Stimulated activated effector memory CD8-positive, alpha-beta T cell treated with anti-CD3 and anti-CD28 coated beads, Interleukin-12 subunit alpha, Interleukin-12 subunit beta, amount 100 ng/mL, for 72 hours (primary cell): ENCODE measurements at regions not wholly inside any gene's neighbourhood (a gene's known extent, or its start where the extent isn't known, plus 50 kb on each side); places are given as distances from the start of the nearest gene placed in this dataset.
A peak's percentile ranks its signal among the peaks of the same experiment; 100 is the strongest.
"Not testable (repeated sequence)": the region's sequence is repeated elsewhere in the genome, so short reads cannot be mapped to it uniquely, and the experiment has no call there.

Source experiments
- ATAC-seq: fragments of 150-1000 bp; cut with Tn5 transposase; 2 replicates; pipeline ENCODE4 v1.10.0; 2021
- DNase-seq, 2 donors: peaks; one replicate each; pipeline ENCODE4 v3.0.0; 2021 to 2022; ENCODE audit warnings: low spot score in 2 of 2
- H3K27ac Mint-ChIP-seq: one replicate; pipeline ENCODE4 v1.8.0; 2022; ENCODE audit warnings: mild to moderate bottlenecking, mixed read lengths
- H3K36me3 Mint-ChIP-seq: one replicate; pipeline ENCODE4 v1.8.0; 2022; ENCODE audit warnings: mild to moderate bottlenecking, mixed read lengths
- H3K4me1 Mint-ChIP-seq: one replicate; pipeline ENCODE4 v1.8.0; 2022; ENCODE audit warnings: mixed read lengths
- H3K4me3 Mint-ChIP-seq: one replicate; pipeline ENCODE4 v1.8.0; 2022; ENCODE audit warnings: mild to moderate bottlenecking, mixed read lengths
- H3K9me3 Mint-ChIP-seq: one replicate; pipeline ENCODE4 v1.8.0; 2022; ENCODE audit warnings: mixed read lengths

- H3K27ac Mint-ChIP-seq: no peak overlapping the region
- no peak overlapping the region for H3K4me3 Mint-ChIP-seq
- no peaks in the 10 kb centered on the region for H3K4me1 Mint-ChIP-seq
- no peak for DNase-seq
- no peaks in the 10 kb centered on the region for H3K36me3 Mint-ChIP-seq
- H3K9me3 Mint-ChIP-seq: peaks cover 8% of the 10 kb centered on the region
- ATAC-seq: no peak
These were observed 215.3 kb downstream of the PRELID2 start for GRCh38 chr5:145619806-145620310.

- H3K4me3 Mint-ChIP-seq, ATAC-seq, H3K27ac Mint-ChIP-seq, H3K9me3 Mint-ChIP-seq, DNase-seq, H3K4me1 Mint-ChIP-seq, H3K36me3 Mint-ChIP-seq: not testable (repeated sequence)
These were observed 218.4 kb downstream of the PRELID2 start for GRCh38 chr5:145616739-145617138.

- Mint-ChIP-seq H3K27ac (no peak overlapping the region), H3K36me3 (no peaks in the 10 kb centered on the region), H3K4me3 (no peak overlapping the region), H3K9me3 (peaks cover 9% of the 10 kb centered on the region), H3K4me1 (no peaks in the 10 kb centered on the region)
- DNase-seq (no peak), ATAC-seq (no peak)
These were observed 236.2 kb downstream of the PRELID2 start for GRCh38 chr5:145598983-145599382.

GRCh38 chr5:145598184-145598583 lies 237.0 kb downstream of the PRELID2 start:
- Mint-ChIP-seq H3K36me3 (no peaks in the 10 kb centered on the region), H3K4me3 (no peak overlapping the region), H3K4me1 (no peaks in the 10 kb centered on the region), H3K9me3 (peaks cover 9% of the 10 kb centered on the region), H3K27ac (no peak overlapping the region)
- DNase-seq (no peak), ATAC-seq (no peak)

GRCh38 chr5:145591578-145591977 lies 243.6 kb downstream of the PRELID2 start:
- no peak overlapping the region for H3K4me3 Mint-ChIP-seq
- DNase-seq (no peak), ATAC-seq (no peak)
- no peaks in the 10 kb centered on the region for H3K36me3 Mint-ChIP-seq
- peaks cover 6% of the 10 kb centered on the region for H3K9me3 Mint-ChIP-seq
- no peaks in the 10 kb centered on the region for H3K4me1 Mint-ChIP-seq
- H3K27ac Mint-ChIP-seq: no peak overlapping the region

GRCh38 chr5:145589063-145589462 lies 246.1 kb downstream of the PRELID2 start:
- DNase-seq (no peak), ATAC-seq (no peak)
- H3K4me3 Mint-ChIP-seq: no peak overlapping the region
- no peaks in the 10 kb centered on the region for H3K36me3 Mint-ChIP-seq
- no peaks in the 10 kb centered on the region for H3K4me1 Mint-ChIP-seq
- H3K27ac Mint-ChIP-seq: no peak overlapping the region
- H3K9me3 Mint-ChIP-seq: peaks cover 3% of the 10 kb centered on the region

- H3K27ac Mint-ChIP-seq: no peak overlapping the region
- no peak for DNase-seq
- ATAC-seq: no peak
- H3K9me3 Mint-ChIP-seq: peaks cover 3% of the 10 kb centered on the region
- H3K4me3 Mint-ChIP-seq: no peak overlapping the region
- H3K4me1 Mint-ChIP-seq: no peaks in the 10 kb centered on the region
- H3K36me3 Mint-ChIP-seq: no peaks in the 10 kb centered on the region
These were observed 246.6 kb downstream of the PRELID2 start for GRCh38 chr5:145588558-145588957.

- no peaks in the 10 kb centered on the region for H3K36me3 Mint-ChIP-seq
- H3K27ac Mint-ChIP-seq: no peak overlapping the region
- no peak overlapping the region for H3K4me3 Mint-ChIP-seq
- DNase-seq (no peak), ATAC-seq (no peak)
- peaks cover 3% of the 10 kb centered on the region for H3K9me3 Mint-ChIP-seq
- H3K4me1 Mint-ChIP-seq: no peaks in the 10 kb centered on the region
These were observed 247.0 kb downstream of the PRELID2 start for GRCh38 chr5:145588113-145588512.

GRCh38 chr5:145587710-145588109 lies 247.4 kb downstream of the PRELID2 start:
- H3K27ac Mint-ChIP-seq: no peak overlapping the region
- peaks cover 3% of the 10 kb centered on the region for H3K9me3 Mint-ChIP-seq
- DNase-seq (no peak), ATAC-seq (peak; percentile 52)
- no peak overlapping the region for H3K4me3 Mint-ChIP-seq
- no peaks in the 10 kb centered on the region for H3K36me3 Mint-ChIP-seq
- no peaks in the 10 kb centered on the region for H3K4me1 Mint-ChIP-seq

GRCh38 chr5:145587308-145587672 lies 247.9 kb downstream of the PRELID2 start:
- peaks cover 4% of the 10 kb centered on the region for H3K9me3 Mint-ChIP-seq
- no peaks in the 10 kb centered on the region for H3K4me1 Mint-ChIP-seq
- ATAC-seq (no peak), DNase-seq (no peak)
- H3K36me3 Mint-ChIP-seq: no peaks in the 10 kb centered on the region
- no peak overlapping the region for H3K27ac Mint-ChIP-seq
- H3K4me3 Mint-ChIP-seq: no peak overlapping the region

GRCh38 chr5:145586661-145587307 lies 248.4 kb downstream of the PRELID2 start:
- Mint-ChIP-seq H3K9me3 (peaks cover 8% of the 10 kb centered on the region), H3K27ac (no peak overlapping the region), H3K36me3 (no peaks in the 10 kb centered on the region), H3K4me3 (no peak overlapping the region), H3K4me1 (no peaks in the 10 kb centered on the region)
- ATAC-seq: no peak
- no peak for DNase-seq

- ATAC-seq (no peak), DNase-seq (no peak)
- Mint-ChIP-seq H3K36me3 (no peaks in the 10 kb centered on the region), H3K27ac (no peak overlapping the region), H3K4me1 (no peaks in the 10 kb centered on the region), H3K9me3 (peaks cover 14% of the 10 kb centered on the region), H3K4me3 (no peak overlapping the region)
These were observed 249.5 kb downstream of the PRELID2 start for GRCh38 chr5:145585443-145586148.

GRCh38 chr5:145579301-145579700 lies 255.8 kb downstream of the PRELID2 start:
- DNase-seq (no peak), ATAC-seq (no peak)
- Mint-ChIP-seq H3K4me1 (no peaks in the 10 kb centered on the region), H3K9me3 (peaks cover 26% of the 10 kb centered on the region), H3K27ac (no peak overlapping the region), H3K4me3 (no peak overlapping the region), H3K36me3 (no peaks in the 10 kb centered on the region)

- DNase-seq (no peak), ATAC-seq (no peak)
- H3K4me3 Mint-ChIP-seq: no peak overlapping the region
- H3K27ac Mint-ChIP-seq: no peak overlapping the region
- no peaks in the 10 kb centered on the region for H3K4me1 Mint-ChIP-seq
- no peaks in the 10 kb centered on the region for H3K36me3 Mint-ChIP-seq
- H3K9me3 Mint-ChIP-seq: peaks cover 17% of the 10 kb centered on the region
These were observed 260.1 kb downstream of the PRELID2 start for GRCh38 chr5:145574889-145575573.

GRCh38 chr5:145568581-145568980 lies 266.6 kb downstream of the PRELID2 start:
- Mint-ChIP-seq H3K27ac (no peak overlapping the region), H3K36me3 (no peaks in the 10 kb centered on the region), H3K9me3 (peaks cover 9% of the 10 kb centered on the region), H3K4me1 (no peaks in the 10 kb centered on the region), H3K4me3 (no peak overlapping the region)
- ATAC-seq: no peak
- no peak for DNase-seq

GRCh38 chr5:145562931-145563330 lies 272.2 kb downstream of the PRELID2 start:
- no peaks in the 10 kb centered on the region for H3K36me3 Mint-ChIP-seq
- no peak overlapping the region for H3K4me3 Mint-ChIP-seq
- DNase-seq (no peak), ATAC-seq (no peak)
- H3K4me1 Mint-ChIP-seq: no peaks in the 10 kb centered on the region
- peaks cover 6% of the 10 kb centered on the region for H3K9me3 Mint-ChIP-seq
- no peak overlapping the region for H3K27ac Mint-ChIP-seq
